K562 (cell line): ENCODE measurements at regions not wholly inside any gene's neighbourhood (a gene's known extent, or its start where the extent isn't known, plus 50 kb on each side); places are given as distances from the start of the nearest gene placed in this dataset.

Experiments used
- CAMTA2 ChIP-seq: fragments of 250-450 bp; sonication (Bioruptor Pico); conservative IDR thresholded peaks from 2 replicates; pipeline ENCODE4 v1.5.1; 2022
- CBFA2T3 ChIP-seq: fragments of 450-650 bp; IDR thresholded peaks from 2 replicates; pipeline ENCODE4 v1.6.1; 2017
- CC2D1A ChIP-seq: fragments of 450-650 bp; IDR thresholded peaks from 2 replicates; pipeline ENCODE4 v1.6.1; 2017; ENCODE audit warnings: mild to moderate bottlenecking
- FOXM1 ChIP-seq, 2 experiments: fragments of 450-650 bp in 1 of 2; sonication (generic) in 1 of 2; formaldehyde crosslinking in 1 of 2; IDR thresholded peaks; 2 replicates each; pipeline versions ENCODE4 v1.6.1 to v1.9.0; 2017 to 2022; ENCODE audit warnings: low read depth in 2 of 2, mild to moderate bottlenecking in 2 of 2, missing genetic modification reagents in 1 of 2, moderate library complexity in 1 of 2
- HDAC3 ChIP-seq: fragments of 450-650 bp; IDR thresholded peaks from 2 replicates; pipeline ENCODE4 v1.6.1; 2018; ENCODE audit warnings: borderline replicate concordance, mild to moderate bottlenecking, moderate library complexity; ENCODE audit not compliant: partially characterized antibody
- POLR2B ChIP-seq: fragments of 450-650 bp; IDR thresholded peaks from 2 replicates; pipeline ENCODE4 v1.6.1; 2018; ENCODE audit warnings: low read depth; ENCODE audit not compliant: partially characterized antibody
- PYGO2 ChIP-seq: fragments of 450-650 bp; IDR thresholded peaks from 2 replicates; pipeline ENCODE4 v1.6.1; 2016; ENCODE audit warnings: mild to moderate bottlenecking, missing genetic modification characterization, moderate library complexity, missing compliant biosample characterization
- SMAD3 ChIP-seq: fragments of 450-650 bp; formaldehyde crosslinking; conservative IDR thresholded peaks from 2 replicates; pipeline ENCODE4 v1.4.0; 2020; ENCODE audit warnings: mild to moderate bottlenecking
- TAL1 ChIP-seq: fragments of 450-650 bp; IDR thresholded peaks from 2 replicates; pipeline ENCODE4 v1.6.1; 2016; ENCODE audit warnings: mild to moderate bottlenecking
- TFAP4 ChIP-seq: sonication (generic); formaldehyde crosslinking; IDR thresholded peaks from 2 replicates; pipeline ENCODE4 v1.8.0; 2022; ENCODE audit warnings: missing genetic modification reagents, mild to moderate bottlenecking, moderate library complexity, borderline replicate concordance
- ZKSCAN3 ChIP-seq: fragments of 250-450 bp; sonication (Bioruptor Pico); IDR thresholded peaks from 2 replicates; pipeline ENCODE4 v1.4.0; 2020
- ZNF407 ChIP-seq: fragments of 450-650 bp; IDR thresholded peaks from 2 replicates; pipeline ENCODE4 v1.6.1; 2016; ENCODE audit warnings: low read depth
- TF ChIP-seq, protein P1 (sequence below): fragments of 250-450 bp; sonication (Bioruptor Pico); IDR thresholded peaks from 2 replicates; pipeline ENCODE4 v1.8.0; 2022; ENCODE audit warnings: inconsistent platforms, mild to moderate bottlenecking, moderate library complexity, borderline replicate concordance
- TF ChIP-seq, protein P2 (sequence below): sonication (generic); formaldehyde crosslinking; IDR thresholded peaks from 2 replicates; pipeline ENCODE4 v1.8.1; 2023; ENCODE audit warnings: mild to moderate bottlenecking, missing genetic modification reagents
- TF ChIP-seq, protein P3 (sequence below): fragments of 450-650 bp; formaldehyde crosslinking; IDR thresholded peaks from 2 replicates; pipeline ENCODE4 v1.4.0; 2022; ENCODE audit warnings: missing genetic modification characterization

- TF ChIP-seq ZNF407 (peak; percentile 40; the same call in 1 of the 2 replicates), PYGO2 (tag) (no peak), FOXM1 (IDR thresholded peaks at IDR 0.05; ENCODE audit: low read depth) (no peak), FOXM1 (CRISPR knock-in tag; IDR thresholded peaks at IDR 0.05; ENCODE audit: low read depth) (no peak; the same call in 1 of the 2 replicates), ZKSCAN3 (CRISPR knock-in tag) (no peak), HDAC3 (no peak), CBFA2T3 (peak; percentile 75), TAL1 (no peak), SMAD3 (CRISPR knock-in tag) (no peak), CAMTA2 (no peak), TFAP4 (CRISPR knock-in tag) (peak; percentile 97), CC2D1A (no peak), POLR2B (peak; percentile 85)
- TF ChIP-seq, protein P1, sequence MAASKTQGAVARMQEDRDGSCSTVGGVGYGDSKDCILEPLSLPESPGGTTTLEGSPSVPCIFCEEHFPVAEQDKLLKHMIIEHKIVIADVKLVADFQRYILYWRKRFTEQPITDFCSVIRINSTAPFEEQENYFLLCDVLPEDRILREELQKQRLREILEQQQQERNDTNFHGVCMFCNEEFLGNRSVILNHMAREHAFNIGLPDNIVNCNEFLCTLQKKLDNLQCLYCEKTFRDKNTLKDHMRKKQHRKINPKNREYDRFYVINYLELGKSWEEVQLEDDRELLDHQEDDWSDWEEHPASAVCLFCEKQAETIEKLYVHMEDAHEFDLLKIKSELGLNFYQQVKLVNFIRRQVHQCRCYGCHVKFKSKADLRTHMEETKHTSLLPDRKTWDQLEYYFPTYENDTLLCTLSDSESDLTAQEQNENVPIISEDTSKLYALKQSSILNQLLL, result no peak
- TF ChIP-seq, protein P2, sequence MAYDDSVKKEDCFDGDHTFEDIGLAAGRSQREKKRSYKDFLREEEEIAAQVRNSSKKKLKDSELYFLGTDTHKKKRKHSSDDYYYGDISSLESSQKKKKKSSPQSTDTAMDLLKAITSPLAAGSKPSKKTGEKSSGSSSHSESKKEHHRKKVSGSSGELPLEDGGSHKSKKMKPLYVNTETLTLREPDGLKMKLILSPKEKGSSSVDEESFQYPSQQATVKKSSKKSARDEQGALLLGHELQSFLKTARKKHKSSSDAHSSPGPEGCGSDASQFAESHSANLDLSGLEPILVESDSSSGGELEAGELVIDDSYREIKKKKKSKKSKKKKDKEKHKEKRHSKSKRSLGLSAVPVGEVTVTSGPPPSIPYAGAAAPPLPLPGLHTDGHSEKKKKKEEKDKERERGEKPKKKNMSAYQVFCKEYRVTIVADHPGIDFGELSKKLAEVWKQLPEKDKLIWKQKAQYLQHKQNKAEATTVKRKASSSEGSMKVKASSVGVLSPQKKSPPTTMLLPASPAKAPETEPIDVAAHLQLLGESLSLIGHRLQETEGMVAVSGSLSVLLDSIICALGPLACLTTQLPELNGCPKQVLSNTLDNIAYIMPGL (CRISPR knock-in tag), result no peak
- TF ChIP-seq, protein P3, sequence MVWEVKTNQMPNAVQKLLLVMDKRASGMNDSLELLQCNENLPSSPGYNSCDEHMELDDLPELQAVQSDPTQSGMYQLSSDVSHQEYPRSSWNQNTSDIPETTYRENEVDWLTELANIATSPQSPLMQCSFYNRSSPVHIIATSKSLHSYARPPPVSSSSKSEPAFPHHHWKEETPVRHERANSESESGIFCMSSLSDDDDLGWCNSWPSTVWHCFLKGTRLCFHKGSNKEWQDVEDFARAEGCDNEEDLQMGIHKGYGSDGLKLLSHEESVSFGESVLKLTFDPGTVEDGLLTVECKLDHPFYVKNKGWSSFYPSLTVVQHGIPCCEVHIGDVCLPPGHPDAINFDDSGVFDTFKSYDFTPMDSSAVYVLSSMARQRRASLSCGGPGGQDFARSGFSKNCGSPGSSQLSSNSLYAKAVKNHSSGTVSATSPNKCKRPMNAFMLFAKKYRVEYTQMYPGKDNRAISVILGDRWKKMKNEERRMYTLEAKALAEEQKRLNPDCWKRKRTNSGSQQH, result no peak
Measured at GRCh38 chr7:131109759-131110296, 217.8 kb upstream of the MKLN1 start (continued).
